ENCODE measurements at regions not wholly inside any gene's neighbourhood (a gene's known extent, or its start where the extent isn't known, plus 50 kb on each side); places are given as distances from the start of the nearest gene placed in this dataset.
A peak's percentile ranks its signal among the peaks of the same experiment; 100 is the strongest.
"Not testable (repeated sequence)": the region's sequence is repeated elsewhere in the genome, so short reads cannot be mapped to it uniquely, and the experiment has no call there.

DNA sequence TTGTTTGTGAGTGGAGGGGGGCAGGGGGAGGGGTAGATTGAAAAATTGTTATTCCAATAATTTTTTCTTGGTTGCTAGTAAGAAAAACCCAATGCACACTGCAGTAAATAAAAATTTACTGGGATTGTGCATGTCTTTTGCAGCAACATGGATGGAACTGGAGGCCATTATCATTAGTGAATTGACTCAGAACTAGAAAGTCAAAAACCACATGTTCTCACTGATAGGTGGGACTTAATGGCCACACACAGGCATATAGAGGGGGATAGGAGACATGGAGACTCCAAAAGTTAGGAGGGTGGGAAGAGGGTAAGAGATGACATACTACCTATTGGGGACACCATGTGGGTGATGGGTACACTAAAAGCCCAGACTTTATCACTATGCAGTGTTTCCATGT lies 67.2 kb downstream of the BUB3 start:
- no peak for DNase-seq (ENCODE audit: low read depth)

DNA sequence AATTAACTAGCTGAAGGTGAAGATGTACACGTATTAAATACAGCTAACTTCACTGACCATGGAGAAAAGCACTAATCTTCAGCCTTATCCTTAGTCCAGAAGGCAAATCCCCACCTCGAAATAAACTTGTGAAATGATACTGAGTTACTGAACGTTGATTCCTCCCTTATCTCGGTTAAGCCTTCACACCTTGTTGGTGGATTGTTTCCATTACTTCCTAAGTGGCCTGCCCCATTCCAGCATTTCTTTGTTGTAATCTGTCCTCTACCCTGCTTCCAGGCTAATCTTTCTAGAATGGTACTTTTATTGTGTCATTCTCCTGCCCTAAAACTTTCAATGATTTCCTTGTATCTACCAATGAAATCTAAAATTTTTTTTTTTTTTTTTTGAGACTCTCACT lies 68.6 kb downstream of the BUB3 start:
- no peak for DNase-seq (ENCODE audit: low read depth)

DNA sequence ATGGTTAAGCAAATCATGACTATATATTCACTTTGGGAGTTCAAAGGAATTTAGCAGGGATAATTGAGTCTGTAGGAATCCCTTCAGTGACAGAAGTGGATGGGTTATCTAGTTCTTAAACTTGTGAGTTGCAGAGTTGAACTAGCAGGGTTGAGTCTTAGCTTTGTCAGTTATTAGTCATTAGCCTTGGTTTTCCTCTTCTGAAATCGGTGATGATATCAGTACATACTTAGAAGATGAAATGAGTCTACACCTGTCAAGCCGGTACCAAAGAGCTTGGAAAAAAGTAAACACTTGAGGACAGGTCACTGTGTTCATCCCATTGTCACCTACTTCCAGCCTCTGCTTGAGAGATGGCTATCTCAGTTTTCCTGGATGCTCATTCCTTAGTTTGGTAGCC lies 73.5 kb downstream of the BUB3 start:
- DNase-seq (ENCODE audit: low read depth) = no peak

DNA sequence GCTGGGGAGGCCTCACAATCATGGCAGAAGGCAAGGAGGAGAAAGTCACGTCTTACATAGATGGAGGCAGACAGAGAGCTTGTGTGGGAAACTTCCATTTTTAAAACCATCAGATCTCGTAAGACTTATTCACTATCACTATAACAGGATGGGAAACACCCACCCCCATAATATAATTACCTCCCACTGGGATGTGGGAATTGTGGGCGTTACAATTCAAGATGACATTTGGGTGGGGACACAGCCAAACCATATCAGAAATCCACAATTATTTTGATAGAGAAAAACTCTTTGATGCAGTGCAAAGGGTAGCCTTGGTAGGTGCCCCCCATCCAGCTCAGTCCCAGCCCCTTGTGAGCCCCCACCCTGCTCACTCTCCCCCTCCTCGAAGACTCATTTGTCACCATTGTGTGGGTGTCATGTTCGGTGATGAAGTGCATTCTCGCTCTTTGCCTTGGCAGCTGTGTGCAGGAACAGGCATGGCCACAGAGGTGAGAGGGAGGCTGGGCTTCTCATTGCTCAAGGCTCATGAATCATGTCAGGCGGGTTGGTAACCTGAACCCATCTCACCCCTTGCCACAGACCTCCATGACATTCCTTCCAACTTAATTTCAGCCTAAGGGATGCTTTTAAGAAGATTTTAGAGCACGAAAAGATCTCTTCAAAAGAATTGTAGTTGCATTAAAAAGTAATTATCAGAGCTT lies 75.9 kb downstream of the BUB3 start:
- DNase-seq (ENCODE audit: low read depth) = no peak

DNA sequence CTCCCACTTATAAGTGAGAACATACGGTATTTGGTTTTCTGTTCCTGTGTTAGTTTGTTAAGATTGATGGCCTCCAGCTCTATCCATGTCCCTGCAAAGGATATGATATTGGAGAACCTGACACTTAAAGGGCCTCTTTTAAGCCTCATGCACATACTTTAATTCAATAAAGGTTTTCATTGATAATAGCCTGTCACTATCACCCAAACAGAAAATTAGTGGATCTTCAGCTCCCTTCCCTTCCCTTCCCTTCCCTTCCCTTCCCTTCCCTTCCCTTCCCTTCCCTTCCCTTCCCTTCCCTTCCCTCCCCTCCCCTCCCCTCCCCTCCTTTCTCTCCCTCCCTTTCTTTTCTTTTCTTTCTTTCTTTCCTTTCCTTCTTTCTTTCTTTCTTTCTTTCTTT lies 78.7 kb downstream of the BUB3 start:
- DNase-seq (ENCODE audit: low read depth) = not testable (repeated sequence)

DNA sequence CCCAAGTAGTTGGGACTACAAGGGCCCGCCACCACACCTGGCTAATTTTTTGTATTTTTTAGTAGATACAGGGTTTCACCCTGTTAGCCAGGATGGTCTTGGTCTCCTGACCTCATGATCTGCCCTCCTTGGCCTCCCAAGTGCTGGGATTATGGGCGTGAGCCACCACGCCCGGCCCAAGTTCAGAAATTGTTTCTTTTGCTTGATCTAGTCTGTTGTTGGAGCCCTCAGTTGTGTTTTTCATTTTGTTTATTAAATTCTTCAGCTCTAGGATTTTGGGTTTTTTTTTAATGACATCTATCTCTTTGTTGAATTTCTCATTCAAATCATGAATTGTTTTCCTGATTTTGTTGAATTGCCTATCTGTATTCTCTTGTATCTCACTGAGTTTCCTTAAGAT lies 80.8 kb downstream of the BUB3 start:
- DNase-seq (ENCODE audit: low read depth) = not testable (repeated sequence)

DNA sequence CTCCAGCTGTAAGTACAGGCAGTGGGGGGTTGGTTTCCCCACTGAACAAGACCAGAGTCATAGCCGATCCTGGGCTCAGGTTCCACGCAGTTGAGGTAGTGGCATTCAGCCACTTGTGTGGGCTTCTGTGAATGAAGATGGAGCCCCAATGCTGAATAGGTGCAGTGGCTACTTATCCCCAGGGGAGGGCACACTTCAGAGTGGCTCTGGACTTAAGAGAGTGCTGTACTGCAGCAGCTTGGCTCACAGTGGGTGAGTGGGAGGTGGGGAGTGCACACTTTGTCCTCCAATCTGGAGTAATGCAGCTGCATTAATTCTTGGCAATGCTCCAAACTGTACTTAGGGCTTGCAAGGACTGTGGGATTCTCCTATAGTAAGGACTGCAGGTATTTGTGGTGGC lies 81.9 kb downstream of the BUB3 start:
- DNase-seq (ENCODE audit: low read depth) = no peak

DNA sequence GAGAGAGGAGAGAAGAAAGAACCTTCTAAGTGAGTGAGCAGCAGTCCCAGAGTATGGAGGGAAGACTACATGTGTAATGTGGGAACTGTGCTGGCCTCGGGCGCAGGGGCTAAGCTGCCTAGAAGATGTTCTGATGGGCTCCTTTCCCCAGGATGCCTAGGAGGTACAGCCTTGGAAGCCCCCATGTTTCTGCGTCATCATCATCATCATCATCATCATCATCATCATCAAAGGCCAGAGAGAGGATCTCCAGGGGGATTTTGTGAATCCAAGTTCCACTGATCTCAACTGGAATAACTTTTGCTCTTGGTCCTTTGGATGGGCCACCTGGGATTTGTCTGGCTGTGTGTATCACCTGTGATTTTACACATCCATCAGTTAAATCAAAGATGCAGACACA lies 86.0 kb downstream of the BUB3 start:
- DNase-seq (ENCODE audit: low read depth) = no peak

DNA sequence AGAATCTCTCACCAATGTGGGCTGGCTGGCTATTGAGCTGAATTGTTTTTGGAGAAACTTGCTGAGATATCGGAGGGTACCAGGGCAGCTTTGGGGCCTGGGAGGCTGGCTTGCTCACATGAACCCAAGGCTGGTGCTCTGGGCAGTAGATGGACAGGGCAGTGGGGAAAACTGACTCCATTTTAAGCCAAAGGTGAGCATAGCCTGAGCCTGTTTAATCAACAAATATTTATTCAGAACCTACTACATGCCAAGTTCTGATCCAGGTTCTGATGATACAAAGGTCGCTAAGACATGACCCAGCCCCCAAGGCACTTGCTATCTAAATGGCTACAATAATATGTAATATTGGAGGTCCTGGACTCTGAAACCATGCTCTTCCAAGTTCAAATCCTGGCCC lies 86.6 kb downstream of the BUB3 start:
- no peak for DNase-seq (ENCODE audit: low read depth)

DNA sequence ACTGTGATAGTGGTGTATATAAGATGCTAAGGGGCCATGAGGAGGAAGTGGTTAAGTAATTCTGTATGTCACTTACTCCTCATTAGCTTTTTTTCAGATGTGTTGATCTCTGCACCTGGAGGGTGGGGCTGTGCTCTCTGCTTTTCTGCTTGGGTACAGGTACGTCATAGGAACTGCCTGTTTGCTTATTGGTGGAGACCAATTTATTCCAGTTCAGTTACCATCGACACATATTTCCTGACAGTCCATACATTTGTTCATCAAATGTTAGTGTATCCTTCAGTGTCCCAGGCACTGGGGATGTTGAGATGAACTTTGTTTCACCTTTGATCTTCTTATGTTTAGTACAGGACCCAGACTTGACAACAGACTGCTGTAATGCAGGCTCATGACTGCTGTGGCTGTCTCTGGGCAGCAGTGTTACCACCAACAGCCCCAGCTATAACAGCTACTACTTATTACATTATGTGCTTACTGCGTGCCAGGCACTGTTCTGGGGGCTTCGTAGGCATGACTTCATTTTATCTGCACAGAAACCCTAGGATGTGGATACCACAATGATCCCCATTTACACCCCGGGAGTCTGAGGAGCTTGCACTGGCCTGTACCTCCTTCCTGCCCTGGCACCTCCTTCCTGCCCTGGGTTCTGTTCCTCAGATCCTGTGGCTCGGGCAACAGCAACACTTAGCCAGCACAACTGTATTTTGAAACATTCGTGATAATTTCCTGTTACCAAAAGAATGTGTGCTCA lies 87.4 kb downstream of the BUB3 start:
- DNase-seq (ENCODE audit: low read depth) = no peak

DNA sequence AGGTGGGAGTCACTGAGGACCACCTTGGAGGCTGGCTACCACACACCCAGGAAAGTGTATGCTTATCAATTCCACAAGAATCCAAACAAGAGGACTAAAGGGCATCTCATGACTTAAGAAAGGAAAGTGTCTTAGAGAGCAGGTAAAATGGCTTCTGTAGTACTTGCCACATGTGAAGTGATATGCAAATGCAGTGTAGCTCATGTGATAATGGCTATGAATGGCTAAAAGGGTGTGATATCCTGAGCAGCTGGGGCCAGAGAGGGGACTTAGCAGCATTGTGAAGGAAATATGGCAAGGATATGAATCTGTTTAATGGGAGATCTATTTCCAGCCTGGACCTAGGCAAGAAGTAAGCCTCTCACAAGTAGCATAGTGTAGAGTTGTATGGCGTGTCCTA lies 90.5 kb downstream of the BUB3 start:
- DNase-seq (ENCODE audit: low read depth) = no peak

DNA sequence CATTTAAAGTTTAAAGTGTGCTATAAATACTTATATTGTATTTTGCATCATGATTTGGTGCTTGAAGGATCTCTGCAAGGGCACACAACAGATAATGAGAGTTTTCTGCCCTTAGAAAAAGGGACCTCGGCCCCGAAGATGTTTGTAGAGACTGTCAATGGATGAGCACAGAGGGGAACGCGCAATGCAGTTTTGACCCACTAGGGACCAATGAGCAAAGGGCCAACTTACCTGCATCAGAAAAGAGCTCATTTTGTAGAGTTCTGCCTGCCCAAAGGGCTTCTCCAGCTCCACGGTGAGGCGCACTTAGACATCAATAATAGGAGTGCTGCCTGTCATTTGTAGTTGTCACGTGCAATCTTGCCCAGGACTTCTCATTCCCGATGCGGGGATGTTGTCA lies 91.1 kb downstream of the BUB3 start:
- no peak for DNase-seq (ENCODE audit: low read depth)

DNA sequence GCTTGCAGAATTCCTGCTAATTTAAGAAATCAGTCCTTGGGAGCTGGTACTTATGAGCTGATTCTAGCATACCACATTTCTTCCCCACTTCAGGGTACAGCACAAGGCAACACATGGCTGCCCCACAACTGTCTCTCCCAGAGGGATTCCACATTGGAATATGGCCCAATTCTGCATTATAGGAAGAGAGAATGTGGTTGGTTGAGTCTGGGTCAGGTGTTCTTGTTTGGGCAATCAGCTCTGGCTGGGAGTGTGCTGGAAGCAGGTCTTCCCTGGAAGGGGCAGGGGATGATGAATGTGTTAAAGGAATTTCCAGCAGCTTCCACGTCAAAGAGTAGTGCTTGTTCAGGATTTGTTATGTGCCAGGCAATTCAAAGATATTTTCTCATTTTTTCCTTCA lies 95.7 kb downstream of the BUB3 start:
- DNase-seq (ENCODE audit: low read depth) = peak; percentile 20

DNA sequence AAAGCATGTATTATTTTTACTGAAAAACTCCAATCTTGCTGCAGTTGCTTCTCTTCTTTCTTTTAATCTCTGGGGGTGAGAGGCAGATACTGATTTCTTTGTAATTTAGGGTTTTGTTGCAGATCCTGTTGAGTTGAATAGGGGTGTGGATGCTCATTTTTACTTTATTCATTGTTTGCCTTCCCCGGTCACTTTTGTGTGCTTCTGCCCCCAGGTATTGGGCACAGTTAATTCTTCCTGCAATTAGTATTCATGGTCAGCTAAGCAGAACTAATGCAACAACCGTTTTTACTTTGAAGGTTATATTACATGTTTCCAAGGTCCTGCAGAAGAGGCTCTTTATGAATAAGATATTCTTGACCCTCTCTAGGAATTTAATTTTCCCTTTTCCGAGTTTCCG lies 96.4 kb downstream of the BUB3 start:
- DNase-seq (ENCODE audit: low read depth) = no peak

DNA sequence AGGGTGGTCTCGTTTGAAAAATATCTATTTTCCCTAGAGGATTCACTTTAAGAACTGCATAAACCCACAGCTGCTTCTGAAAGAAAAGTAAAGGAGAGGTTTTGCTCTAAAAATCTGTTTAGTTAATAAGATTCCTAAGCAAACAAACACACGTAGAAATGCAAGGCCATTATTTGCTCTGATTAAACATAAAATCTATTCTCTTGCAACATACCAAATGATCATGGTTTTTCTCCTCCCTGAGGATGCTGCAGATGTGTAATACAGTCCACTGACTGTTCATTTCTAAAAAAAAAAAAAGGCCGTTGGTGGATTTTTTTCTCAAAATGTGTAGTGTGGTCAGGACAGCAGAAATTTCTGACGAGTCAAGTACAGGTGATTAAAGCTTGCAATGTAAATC lies 98.6 kb downstream of the BUB3 start:
- DNase-seq (ENCODE audit: low read depth) = no peak

DNA sequence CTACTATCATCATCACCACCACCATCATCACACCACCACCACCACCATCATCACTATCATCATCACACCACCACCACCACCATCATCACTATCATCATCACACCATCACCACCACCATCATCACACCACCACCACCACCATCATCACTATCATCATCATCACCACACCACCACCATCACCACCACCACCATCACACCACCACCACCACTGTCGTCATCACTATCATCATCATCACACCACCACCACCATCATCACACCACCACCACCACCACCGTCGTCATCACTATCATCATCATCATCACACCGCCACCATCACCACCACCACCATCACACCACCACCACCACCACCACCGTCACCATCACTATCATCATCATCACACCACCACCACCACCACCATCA lies 100.1 kb downstream of the BUB3 start:
- not testable (repeated sequence) for DNase-seq (ENCODE audit: low read depth)

DNA sequence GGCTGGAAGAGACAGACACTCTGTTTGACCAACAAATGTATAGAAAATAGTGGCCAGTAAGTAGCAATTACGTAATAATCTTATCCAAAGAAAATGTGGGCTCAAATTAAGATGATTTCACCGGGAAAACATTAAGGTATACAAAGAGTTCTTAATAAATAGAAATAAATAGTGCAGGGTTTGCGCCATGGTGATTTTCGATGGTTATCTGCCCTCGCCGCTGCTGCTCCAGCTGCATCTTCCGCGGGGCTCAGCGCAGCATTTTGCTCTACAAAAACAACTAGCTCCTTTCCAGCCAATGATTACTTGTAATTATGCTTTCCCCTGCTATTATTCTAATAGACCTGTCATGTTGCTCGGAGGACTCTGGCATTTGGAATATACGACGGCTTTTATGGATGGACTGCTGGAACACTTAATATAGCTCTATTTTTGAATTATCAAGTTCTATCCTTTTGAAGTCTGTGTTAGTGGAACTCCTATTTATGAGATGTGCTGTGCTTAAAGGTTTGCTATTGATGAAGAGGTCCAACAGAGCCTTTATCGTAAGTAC lies 103.8 kb downstream of the BUB3 start:
- DNase-seq (ENCODE audit: low read depth) = no peak

DNA sequence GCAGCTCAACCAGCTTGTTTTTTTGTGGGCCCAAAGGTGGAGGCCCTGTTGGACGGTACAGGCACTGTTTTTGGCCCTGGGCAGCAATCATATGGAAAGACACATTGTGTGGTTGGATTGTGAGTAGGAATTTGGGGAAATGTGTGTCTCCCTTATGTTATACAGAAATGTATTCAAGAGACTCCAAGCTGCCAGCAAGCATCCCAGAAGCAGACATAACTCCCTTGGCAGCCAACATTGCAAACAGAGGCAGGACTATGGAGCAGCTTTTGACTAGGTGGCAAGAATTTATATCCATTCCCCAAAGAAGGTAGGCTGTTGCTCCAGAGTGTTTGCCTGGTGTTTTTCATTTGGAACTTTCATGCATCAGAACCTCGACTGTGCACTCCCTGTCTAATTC lies 104.9 kb downstream of the BUB3 start:
- DNase-seq (ENCODE audit: low read depth) = no peak

DNA sequence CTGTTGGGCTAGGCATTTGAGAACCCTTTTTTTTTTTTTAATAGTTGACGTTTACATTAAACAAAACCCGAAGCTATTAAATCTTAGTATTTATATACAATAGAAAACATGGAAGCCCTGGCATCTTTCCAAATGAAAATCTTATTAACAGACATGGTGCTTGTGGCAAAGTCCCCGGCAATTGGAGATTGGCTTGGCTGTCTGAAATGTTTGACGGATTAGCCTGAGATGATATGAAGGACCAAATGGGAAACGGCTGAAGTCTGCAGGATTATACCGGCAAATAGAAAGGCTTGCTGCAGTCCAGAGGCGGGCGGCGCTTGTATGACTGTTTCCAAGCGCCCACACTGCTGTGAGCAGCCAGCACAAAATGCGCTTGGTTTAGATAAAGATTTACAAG lies 105.6 kb downstream of the BUB3 start:
- no peak for DNase-seq (ENCODE audit: low read depth)

DNA sequence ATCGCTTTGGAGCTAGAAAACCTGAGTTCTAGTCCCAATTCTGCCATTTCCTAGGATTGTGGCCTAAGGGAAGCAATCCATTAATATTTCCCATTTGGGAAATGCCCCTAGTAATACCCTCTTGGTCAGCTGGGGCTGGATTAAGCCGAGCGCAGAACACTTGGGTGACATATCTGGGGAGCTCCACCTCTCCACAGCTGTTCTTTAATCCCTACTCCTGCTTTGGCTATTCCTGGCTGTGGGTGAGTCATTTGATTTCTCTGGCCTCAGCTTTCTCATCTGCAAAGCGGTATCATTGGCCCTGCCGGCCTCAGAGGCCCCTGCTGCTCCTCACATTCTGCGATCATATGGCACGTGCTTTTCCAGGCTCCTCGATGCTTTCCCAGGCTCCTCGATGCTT lies 108.3 kb downstream of the BUB3 start:
- DNase-seq (ENCODE audit: low read depth) = no peak

DNA sequence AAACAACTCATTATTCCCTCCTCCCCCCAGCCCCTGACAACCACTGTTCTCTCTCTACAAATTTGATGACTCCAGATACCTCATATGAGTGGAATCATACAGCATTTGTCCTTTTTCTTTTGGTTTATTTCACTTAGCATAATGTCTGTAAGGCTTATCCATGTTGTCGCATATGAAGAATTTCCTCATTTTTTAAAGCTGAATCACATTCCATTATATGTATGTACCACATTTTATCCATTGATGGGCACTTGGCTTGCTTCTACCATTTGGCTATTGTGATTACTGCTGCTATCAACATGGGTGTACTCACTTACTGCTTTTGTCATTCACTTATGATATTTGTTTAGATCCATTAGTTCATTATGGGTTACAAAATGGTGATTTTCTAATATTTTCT lies 112.8 kb downstream of the BUB3 start:
- DNase-seq (ENCODE audit: low read depth) = no peak

DNA sequence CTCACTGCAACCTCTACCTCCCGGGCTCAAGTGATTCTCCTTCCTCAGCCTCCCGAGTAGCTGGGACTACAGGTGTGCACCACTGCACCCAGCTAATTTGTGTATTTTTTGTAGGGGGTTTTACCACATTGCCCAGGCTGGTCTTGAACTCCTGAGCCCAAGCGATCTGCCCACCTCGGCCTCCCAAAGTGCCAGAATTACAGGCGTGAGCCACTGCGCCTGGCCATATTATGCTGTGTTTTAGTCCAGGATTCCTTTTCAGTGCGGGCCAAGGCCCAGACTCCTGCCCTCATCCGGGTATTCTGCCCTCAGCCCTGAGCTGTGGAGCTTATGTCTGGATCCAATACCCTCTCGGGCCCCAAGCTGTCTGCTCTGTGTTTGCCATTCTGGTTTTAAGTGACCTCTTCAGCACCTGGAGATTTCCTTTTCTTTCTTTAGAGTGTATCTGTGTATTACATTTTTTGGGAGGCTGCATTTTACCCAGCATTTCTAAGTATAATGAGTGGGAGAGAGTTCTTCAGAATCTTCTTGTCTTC lies 114.9 kb downstream of the BUB3 start:
- no peak for DNase-seq (ENCODE audit: low read depth)

DNA sequence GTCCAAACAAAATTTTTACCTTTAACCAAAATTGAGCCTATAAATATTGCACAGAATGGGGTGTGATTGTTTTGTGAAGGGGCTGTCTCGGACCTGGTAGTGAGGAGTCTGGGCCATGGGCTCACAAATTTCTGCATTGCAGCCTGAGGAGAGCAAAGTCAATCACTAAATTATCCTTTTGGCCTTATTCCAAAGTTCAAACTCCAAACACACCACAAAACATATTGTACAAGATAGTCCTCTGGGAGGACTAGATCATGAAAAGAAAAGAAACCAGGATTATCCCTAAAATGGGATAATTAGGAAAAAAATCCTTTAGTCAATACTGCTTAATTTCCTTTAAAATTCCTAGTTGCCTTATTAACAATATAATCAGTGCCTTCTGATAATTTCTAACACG lies 115.5 kb downstream of the BUB3 start:
- DNase-seq (ENCODE audit: low read depth) = no peak
